IMR-90 (cell line): ENCODE measurements at regions not wholly inside any gene's neighbourhood (a gene's known extent, or its start where the extent isn't known, plus 50 kb on each side); places are given as distances from the start of the nearest gene placed in this dataset.

Experiments
- ATAC-seq: fragments of 200-7000 bp; cut with Tn5 transposase; 2 replicates; pipeline ENCODE4 v1.9.1; 2020; ENCODE audit warnings: low read depth, mild to moderate bottlenecking, moderate library complexity
- BruUV-seq: library from RNA; stranded (reverse); fragments of 400-500 nt; replicated peaks from 2 replicates; lab custom pipeline; 2021; lab: Mats Ljungman, UMichigan
- CTCF ChIA-PET: fragments of 300-600 bp; formaldehyde crosslinking; extraction: SDS; loops from one replicate; lab custom pipeline; 2021; ENCODE audit warnings: antibody characterized with exemption; lab: Yijun Ruan, JAX
- POLR2A ChIA-PET: fragments of 300-600 bp; sonication (Branson Sonifier 250); formaldehyde crosslinking; loops from one replicate; lab custom pipeline; 2022; ENCODE audit warnings: antibody characterized with exemption; ENCODE audit not compliant: unreplicated experiment; lab: Charles Lee
- DNase-seq: peaks from one replicate; pipeline ENCODE4 v3.0.0; 2013
- H2AFZ ChIP-seq: replicated peaks from 2 replicates; pipeline ENCODE3; 2013; ENCODE audit warnings: low read length, mild to moderate bottlenecking; ENCODE audit not compliant: poor library complexity
- H2AK5ac ChIP-seq: 2 replicates; pipeline ENCODE4 v1.6.1; 2013; ENCODE audit warnings: low read depth, low read length, inconsistent platforms
- H2AK9ac ChIP-seq: replicated peaks from 2 replicates; pipeline ENCODE3; 2013; ENCODE audit warnings: mild to moderate bottlenecking, low read depth, low read length, moderate library complexity; ENCODE audit not compliant: poor library complexity
- H2BK120ac ChIP-seq: 2 replicates; pipeline ENCODE4 v1.6.1; 2013; ENCODE audit warnings: low read depth, low read length, inconsistent platforms
- H2BK15ac ChIP-seq: 3 replicates; pipeline ENCODE4 v1.6.1; 2013; ENCODE audit warnings: low read depth, low read length, inconsistent platforms
- H2BK20ac ChIP-seq: 2 replicates; pipeline ENCODE4 v1.6.1; 2013; ENCODE audit warnings: low read depth, mild to moderate bottlenecking, inconsistent platforms, low read length, moderate library complexity
- H2BK5ac ChIP-seq: 2 replicates; pipeline ENCODE4 v1.6.1; 2013; ENCODE audit warnings: mild to moderate bottlenecking, low read depth, low read length, inconsistent platforms; ENCODE audit not compliant: poor library complexity, severe bottlenecking
- H3K14ac ChIP-seq: replicated peaks from 2 replicates; pipeline ENCODE4 v1.6.1; 2013; ENCODE audit warnings: low read depth, low read length, inconsistent platforms
- H3K18ac ChIP-seq: 2 replicates; pipeline ENCODE4 v1.6.1; 2013; ENCODE audit warnings: low read depth, low read length, control low read depth
- H3K23ac ChIP-seq: 2 replicates; pipeline ENCODE4 v1.6.1; 2013; ENCODE audit warnings: low read depth, low read length, inconsistent platforms
- H3K27ac ChIP-seq: 2 replicates; pipeline ENCODE4 v1.5.1; 2013; ENCODE audit warnings: mild to moderate bottlenecking, control low read depth, low read length; ENCODE audit not compliant: insufficient read depth
- H3K27me3 ChIP-seq: 2 replicates; pipeline ENCODE4 v1.6.1; 2013; ENCODE audit warnings: low read length; ENCODE audit not compliant: control insufficient read depth, insufficient read depth
- H3K36me3 ChIP-seq: 2 replicates; pipeline ENCODE4 v1.6.1; 2013; ENCODE audit warnings: low read length, mixed read lengths; ENCODE audit not compliant: control insufficient read depth, insufficient read depth
- H3K4ac ChIP-seq: 2 replicates; pipeline ENCODE4 v1.6.1; 2013; ENCODE audit warnings: low read depth, low read length, inconsistent platforms
- H3K4me1 ChIP-seq: 2 replicates; pipeline ENCODE4 v1.6.1; 2013; ENCODE audit warnings: low read length, mixed read lengths; ENCODE audit not compliant: control insufficient read depth, insufficient read depth
- H3K4me2 ChIP-seq: 2 replicates; pipeline ENCODE4 v1.6.1; 2013; ENCODE audit warnings: low read depth, mild to moderate bottlenecking, control low read depth, low read length, moderate library complexity
- H3K4me3 ChIP-seq: 2 replicates; pipeline ENCODE4 v1.5.1; 2013; ENCODE audit warnings: low read depth, mild to moderate bottlenecking, control low read depth, low read length, moderate library complexity; ENCODE audit not compliant: insufficient read depth
- H3K56ac ChIP-seq: 2 replicates; pipeline ENCODE4 v1.6.1; 2013; ENCODE audit warnings: low read length, inconsistent platforms; ENCODE audit not compliant: insufficient read depth; ENCODE audit errors: extremely low read depth
- H3K79me1 ChIP-seq, 2 experiments: 2 replicates each; pipeline ENCODE4 v1.6.1; 2013; ENCODE audit warnings: low read length in 2 of 2, inconsistent platforms in 1 of 2, low read depth in 1 of 2
- H3K9ac ChIP-seq: 2 replicates; pipeline ENCODE4 v1.6.1; 2013; ENCODE audit warnings: low read depth, low read length, control low read depth
- H3K9me1 ChIP-seq: 2 replicates; pipeline ENCODE4 v1.6.1; 2013; ENCODE audit warnings: low read length, inconsistent platforms; ENCODE audit not compliant: insufficient read depth
- H3K9me3 ChIP-seq: 2 replicates; pipeline ENCODE4 v1.6.1; 2013; ENCODE audit warnings: low read length; ENCODE audit not compliant: control insufficient read depth, insufficient read depth
- H4K20me1 ChIP-seq: 2 replicates; pipeline ENCODE4 v1.6.1; 2013; ENCODE audit warnings: low read length, inconsistent platforms; ENCODE audit not compliant: insufficient read depth
- H4K5ac ChIP-seq: 2 replicates; pipeline ENCODE4 v1.6.1; 2013; ENCODE audit warnings: mild to moderate bottlenecking, low read depth, low read length, control low read depth
- H4K8ac ChIP-seq, 2 experiments: 2 replicates each; pipeline ENCODE4 v1.6.1; 2013; ENCODE audit warnings: low read depth in 2 of 2, low read length in 2 of 2, control low read depth in 1 of 2, inconsistent platforms in 1 of 2
- H4K91ac ChIP-seq: 2 replicates; pipeline ENCODE4 v1.6.1; 2013; ENCODE audit warnings: low read depth, low read length, inconsistent platforms; ENCODE audit not compliant: insufficient read depth
- MAFK ChIP-seq: IDR thresholded peaks from 2 replicates; pipeline ENCODE4 v1.6.1; 2012; ENCODE audit warnings: low read depth, low read length, improper control_type of control experiment
- NFE2L2 ChIP-seq: fragments of 150-350 bp; IDR thresholded peaks from 2 replicates; pipeline ENCODE4 v1.6.1; 2016; ENCODE audit warnings: low read depth, mild to moderate bottlenecking, low read length
- WGBS, 2 experiments: methylation state at CpG; one replicate each; pipeline versions ENCODE4 v1.1.5 to v1.1.7; 2013; ENCODE audit warnings: missing lambda C conversion rate in 2 of 2; ENCODE audit not compliant: insufficient read length in 1 of 2; ENCODE audit errors: extremely low coverage in 2 of 2; 5-methylcytosine and 5-hydroxymethylcytosine counted together
- dilution Hi-C: fragments of 300-500 bp; cut with HindIII; formaldehyde crosslinking; loops from one replicate; pipeline ENCODE4 v1.14.3; 2018; ENCODE audit warnings: low sequenced_read_pairs; ENCODE audit not compliant: unreplicated experiment
- in situ Hi-C: fragments of 300-500 bp; cut with MboI; formaldehyde crosslinking; loops from 3 replicates; pipeline ENCODE4 v1.14.3; 2019; ENCODE audit warnings: low sequenced_read_pairs, inconsistent platforms, mixed read lengths
- intact Hi-C: fragments of 100-400 bp; cut with micrococcal nuclease; formaldehyde crosslinking; loops from 2 replicates; pipeline ENCODE4 v1.10.0; 2022

DNA sequence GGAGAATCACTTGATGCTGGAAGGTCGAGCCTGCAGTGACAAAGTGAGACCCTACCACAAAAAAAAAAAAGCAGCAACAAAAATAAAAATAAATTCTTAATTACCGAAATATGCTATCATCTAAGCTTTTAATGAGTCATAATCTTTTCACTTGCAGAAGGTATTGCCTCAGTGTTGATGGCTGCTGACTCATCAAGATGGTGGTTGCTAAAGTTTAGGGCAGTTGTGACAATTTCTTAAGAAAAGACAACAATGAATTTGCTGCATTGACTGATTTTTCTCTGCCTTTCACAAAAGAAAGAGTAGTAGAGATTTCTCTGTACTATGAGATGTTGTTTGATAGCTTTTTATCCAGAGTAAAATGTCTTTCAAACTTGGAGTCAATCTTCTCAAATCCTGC is 1809.0 kb downstream of the SUCLG1 start:
- no peak for DNase-seq
- no peak overlapping the region for H4K91ac ChIP-seq
- H2AK9ac ChIP-seq: no peak overlapping the region
- dilution Hi-C loops (no loop called here), intact Hi-C loops (no loop called here), in situ Hi-C loops (no loop called here)
- no peak overlapping the region for H3K27ac ChIP-seq
- no CpG with 5 or more reads among the region's 2 CpGs for WGBS, 2 experiments
- POLR2A ChIA-PET: no interaction called here
- H4K8ac ChIP-seq: no peak overlapping the region
- no peak for ATAC-seq
- no peak overlapping the region for H3K4me2 ChIP-seq
- H3K4me1 ChIP-seq: no peaks in the 10 kb centered on the region
- no peak overlapping the region for H2AFZ ChIP-seq
- TF ChIP-seq NFE2L2 (no peak), MAFK (peak; percentile 40; the same call in 1 of the 2 replicates)
- H3K9ac ChIP-seq: no peak overlapping the region
- no peak overlapping the region for H3K4ac ChIP-seq
- no peaks in the 10 kb centered on the region for H3K79me1 ChIP-seq
- no peak overlapping the region for H2BK15ac ChIP-seq
- no peak overlapping the region for H3K14ac ChIP-seq
- no peaks in the 10 kb centered on the region for H3K27me3 ChIP-seq
- H2AK5ac ChIP-seq: no peak overlapping the region
- H2BK20ac ChIP-seq: no peak overlapping the region
- no peaks in the 10 kb centered on the region for H3K36me3 ChIP-seq
- H4K5ac ChIP-seq: no peak overlapping the region
- CTCF ChIA-PET: no interaction called here
- no peak overlapping the region for H3K18ac ChIP-seq
- no peak overlapping the region for H2BK5ac ChIP-seq
- no peak overlapping the region for H2BK120ac ChIP-seq
- H3K23ac ChIP-seq: no peak overlapping the region
- H3K9me1 ChIP-seq: no peaks in the 10 kb centered on the region
- BruUV-seq: no TSS peak
- peaks cover 4% of the 10 kb centered on the region; the same call in 1 of the 2 replicates for H3K9me3 ChIP-seq
- H3K4me3 ChIP-seq: no peak overlapping the region
- no peaks in the 10 kb centered on the region for H4K20me1 ChIP-seq
- H3K56ac ChIP-seq: no peak overlapping the region
